NCI-H69 (cell line): ENCODE measurements at regions not wholly inside any gene's neighbourhood (a gene's known extent, or its start where the extent isn't known, plus 50 kb on each side); places are given as distances from the start of the nearest gene placed in this dataset.
A peak's percentile ranks its signal among the peaks of the same experiment; 100 is the strongest.

Experiments used
- DNase-seq: peaks from one replicate; lab custom pipeline; 2025; lab: John Stamatoyannopoulos, UW

DNA sequence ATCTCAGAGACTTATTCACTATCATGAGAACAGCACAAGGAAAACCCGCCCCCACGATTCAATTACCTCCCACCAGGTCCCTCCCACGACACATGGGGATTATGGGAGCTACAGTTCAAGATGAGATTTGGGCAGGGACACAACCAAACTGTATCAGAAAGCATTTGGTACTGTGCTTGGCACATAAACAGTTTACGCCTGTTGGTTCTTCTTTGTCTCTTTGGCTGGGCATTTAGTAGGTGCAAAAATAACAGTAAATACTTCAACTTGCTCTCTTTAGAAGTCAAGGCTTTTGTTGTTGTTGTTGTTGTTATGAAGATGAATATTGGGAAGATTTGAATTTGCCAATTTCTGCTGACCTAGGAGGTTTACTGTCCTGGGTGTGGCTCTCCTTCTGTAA is 175.4 kb upstream of the IGSF21 start:
- DNase-seq: no peak

- peak; percentile 36 for DNase-seq
Measured at GRCh38 chr1:17933501-17933900, 174.1 kb upstream of the IGSF21 start.

- DNase-seq: peak; percentile 15
Measured at GRCh38 chr1:17933971-17934370, 173.6 kb upstream of the IGSF21 start.

DNA sequence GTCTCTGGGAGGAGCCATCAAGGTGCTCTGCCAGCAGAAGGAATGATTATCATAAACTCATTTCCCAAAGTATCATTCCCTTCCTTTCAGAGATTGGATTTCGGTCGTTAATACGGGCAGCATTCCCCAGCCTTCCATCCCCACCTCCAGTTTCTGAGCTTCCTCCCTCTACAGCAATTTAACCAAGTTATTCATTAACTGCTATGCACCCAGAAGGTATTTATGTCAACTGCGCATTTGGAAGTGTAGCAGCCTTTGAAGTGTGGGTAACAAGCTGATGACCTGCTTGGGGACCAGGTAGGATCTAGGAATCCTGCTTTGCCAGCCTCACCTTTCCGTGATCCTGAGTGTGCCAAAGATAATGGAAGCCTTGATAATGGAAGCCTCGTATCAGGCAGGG is 172.4 kb upstream of the IGSF21 start:
- no peak for DNase-seq

GRCh38 chr1:17941431-17942189 is 166.0 kb upstream of the IGSF21 start:
- DNase-seq: no peak

- DNase-seq: no peak
Measured at GRCh38 chr1:17943506-17943905, 164.1 kb upstream of the IGSF21 start.

- DNase-seq: no peak
Measured at GRCh38 chr1:17944646-17945045, 163.0 kb upstream of the IGSF21 start.

DNA sequence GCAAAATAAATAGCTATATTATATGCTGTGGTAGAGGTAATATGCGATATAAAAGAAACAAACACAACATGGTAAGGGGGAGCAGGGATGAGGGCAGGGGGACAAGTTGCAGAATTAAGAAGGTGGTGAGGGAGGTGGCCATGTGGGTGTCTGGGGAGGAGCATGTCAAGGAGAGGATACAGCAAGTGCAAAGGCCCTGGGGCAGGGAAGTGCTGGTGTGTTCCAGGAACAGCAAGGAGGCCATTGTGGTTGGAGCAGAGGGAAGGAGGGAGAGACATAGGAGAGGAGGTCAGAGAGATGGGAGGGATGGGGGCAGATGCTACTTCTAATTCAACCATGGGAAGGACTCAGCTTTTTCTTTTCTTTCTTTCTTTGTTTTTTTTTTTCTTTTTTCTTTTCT is 161.2 kb upstream of the IGSF21 start:
- DNase-seq: no peak

DNA sequence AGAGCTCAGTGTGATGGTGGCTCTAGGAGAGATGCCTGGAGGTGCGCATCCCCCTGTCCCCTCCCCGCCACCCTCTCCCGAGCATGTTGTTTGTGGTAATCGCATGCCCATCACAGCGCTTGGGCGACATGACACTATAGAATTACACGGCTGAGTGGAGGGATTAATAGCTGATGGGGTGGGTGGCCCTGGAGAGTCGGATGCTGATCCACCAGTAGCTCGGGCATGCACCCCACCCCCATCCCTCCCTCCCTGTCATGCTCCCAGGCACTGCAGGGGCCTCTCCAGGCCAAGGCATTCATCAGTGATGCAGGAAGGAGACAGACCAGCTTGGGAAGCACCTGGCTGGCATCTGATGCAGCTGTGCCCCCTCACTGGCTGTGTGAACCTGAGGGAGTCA is 159.0 kb upstream of the IGSF21 start:
- peak; percentile 4 for DNase-seq

DNA sequence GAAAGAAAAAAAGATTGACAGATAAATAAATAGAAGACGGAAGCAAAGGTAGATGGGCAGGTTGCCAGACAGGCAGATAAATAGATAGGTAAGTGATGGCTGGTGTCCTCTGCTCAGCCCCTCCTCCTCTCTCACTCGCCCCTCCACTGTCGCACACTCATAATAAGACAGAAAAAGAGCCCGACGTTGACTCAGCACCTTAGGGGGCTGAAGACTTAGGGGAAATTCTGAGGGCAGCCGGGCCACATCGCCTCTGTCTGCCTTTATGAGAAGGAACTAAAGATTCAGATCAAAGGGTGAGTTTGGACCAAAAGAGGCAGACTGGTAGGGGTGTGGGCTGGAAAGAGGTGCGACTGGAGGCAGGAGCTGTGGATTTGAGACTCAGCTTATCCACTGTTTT is 158.1 kb upstream of the IGSF21 start:
- DNase-seq: no peak

- no peak for DNase-seq
Measured at GRCh38 chr1:17950728-17951127, 156.9 kb upstream of the IGSF21 start.

DNA sequence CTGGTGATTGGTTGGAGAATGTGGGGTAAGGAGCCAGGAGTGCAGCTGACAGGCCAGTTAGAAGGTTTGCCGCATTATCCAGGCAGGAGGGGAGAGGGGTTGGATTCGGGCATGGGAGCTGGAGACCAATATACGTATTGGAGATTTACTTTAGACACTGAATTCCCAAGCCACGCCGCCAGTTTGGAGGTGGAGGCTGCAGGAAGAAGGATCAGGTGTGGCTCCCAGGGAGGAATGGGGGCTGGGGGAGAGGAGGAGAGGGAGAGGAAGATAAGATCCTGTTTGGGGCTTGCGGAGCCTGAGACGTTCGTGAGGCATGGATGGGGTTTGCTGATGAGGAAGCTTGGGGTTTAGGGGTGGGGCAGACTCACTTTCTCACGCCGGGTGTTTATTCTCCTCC is 155.1 kb upstream of the IGSF21 start:
- DNase-seq: no peak

GRCh38 chr1:17953921-17954320 is 153.7 kb upstream of the IGSF21 start:
- DNase-seq: no peak

DNA sequence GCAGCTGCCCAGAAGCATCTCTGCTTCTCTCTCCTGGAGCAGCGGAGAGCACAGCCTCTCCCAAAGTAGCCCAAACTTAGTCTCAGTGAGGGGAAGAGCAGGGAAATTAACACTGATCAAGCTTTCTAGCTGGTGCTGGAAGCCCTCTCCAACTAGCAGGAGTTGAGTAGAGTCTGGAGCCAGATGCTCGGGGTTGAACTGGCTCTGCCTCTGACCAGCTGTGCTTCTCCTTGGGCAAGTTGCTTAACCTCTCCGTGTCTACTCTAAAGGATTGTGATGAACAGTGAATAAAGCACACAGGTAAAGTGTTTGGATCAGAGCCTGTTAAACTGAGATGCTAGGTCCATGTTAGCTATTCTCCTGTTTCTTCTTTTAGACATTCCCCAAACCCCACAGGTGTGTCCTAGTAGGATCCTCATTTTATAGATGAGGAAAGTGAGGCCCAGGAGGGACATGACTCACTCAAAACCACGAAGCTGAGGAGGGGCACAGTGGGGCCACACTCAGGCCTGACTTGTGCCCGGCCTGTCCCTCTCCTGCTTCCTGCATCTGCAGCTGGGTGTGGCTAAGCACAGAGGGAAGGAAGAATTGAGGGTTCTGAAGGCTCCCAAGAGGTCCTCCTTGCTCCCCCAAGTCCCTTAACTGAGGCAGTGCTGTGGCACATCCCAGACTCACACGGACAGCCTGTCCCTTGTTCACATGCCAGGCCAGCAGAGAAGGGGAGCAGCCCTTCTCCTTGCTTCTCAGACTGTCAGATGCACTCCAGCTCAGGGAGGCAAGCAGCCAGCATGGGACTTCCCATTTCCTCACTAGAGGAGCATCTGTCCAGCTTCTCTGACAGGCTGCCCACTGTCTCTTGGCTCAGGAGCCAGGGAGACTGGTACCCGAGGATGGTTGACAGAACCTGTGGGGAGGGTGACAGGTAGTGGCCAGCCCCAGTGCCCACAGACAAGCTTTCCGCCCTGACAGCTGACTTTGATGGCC is 152.0 kb upstream of the IGSF21 start:
- no peak for DNase-seq

DNA sequence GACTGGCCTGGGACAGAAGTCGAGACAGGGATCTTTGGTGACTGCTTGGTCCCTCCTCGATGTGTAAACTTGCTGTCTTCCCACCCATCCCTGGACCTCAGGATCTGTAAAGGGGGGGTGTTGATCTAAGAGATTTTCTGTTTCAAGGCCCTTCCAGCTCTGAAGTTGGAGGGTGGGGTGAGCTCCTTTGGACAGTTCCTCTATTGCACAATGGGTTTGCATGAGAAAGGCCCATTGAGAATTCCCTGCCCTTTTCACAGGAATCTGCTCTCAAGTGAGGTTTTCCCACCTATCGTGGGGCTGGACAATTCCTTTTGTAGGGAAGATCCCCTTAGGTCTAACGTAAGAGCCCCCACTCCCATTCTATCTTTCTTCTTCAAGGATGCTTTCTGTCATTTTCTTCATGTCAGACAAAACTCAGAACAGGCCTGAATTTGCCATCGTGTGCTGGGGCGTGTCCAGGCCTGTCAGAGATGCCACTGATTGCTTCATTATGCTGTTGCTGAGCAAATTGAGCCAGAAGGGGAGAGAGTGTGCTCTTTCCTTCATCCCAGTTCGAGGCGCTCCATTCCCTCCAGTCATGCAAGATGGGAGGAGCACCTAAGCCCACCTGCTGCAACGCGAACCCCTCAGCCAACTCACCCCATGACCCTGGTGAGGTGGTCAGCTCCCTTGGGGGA is 149.9 kb upstream of the IGSF21 start:
- DNase-seq: no peak

- DNase-seq: no peak
Measured at GRCh38 chr1:17958704-17959103, 148.9 kb upstream of the IGSF21 start.

DNA sequence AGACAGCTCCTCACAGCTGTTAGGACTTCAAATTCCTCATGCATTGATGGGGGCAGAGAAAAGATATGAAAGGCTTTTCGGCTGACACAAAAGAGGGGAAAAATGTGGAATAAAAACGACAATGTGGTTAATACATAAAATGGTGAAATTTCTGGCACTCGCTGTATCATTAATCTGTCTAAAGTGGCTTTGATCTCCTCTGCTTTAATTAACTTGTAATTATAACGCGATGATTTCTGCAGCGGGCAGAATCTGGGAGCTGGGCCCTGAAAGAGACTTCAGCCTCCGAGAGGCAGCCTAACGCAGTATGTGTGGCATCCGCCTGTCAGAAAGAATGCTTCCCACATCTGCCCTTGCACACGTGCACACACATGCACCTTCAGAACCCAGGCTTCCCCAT is 144.1 kb upstream of the IGSF21 start:
- no peak for DNase-seq

- DNase-seq: no peak
Measured at GRCh38 chr1:17965515-17966100, 142.0 kb upstream of the IGSF21 start.

DNA sequence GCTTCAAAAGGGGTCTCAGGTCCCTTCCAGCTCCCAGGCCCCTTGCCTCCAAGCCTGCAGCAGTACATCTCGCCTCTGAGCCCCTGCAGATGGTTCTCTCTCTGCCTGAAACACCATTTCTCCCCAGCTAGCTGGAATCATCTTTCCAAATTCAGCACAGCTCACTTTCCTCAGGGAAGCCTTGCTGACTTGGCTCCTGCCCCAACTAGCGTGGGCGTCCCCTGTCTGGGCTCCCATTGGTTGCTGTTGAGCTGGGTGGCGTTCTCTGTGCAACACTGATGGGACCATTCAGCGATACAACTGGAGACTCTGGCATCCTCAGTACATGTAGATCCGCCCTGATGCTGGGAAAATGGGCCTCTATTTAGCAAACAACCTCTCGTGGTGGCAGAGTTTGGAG is 141.3 kb upstream of the IGSF21 start:
- DNase-seq: no peak

- DNase-seq: no peak
Measured at GRCh38 chr1:17967623-17968255, 139.9 kb upstream of the IGSF21 start.

DNA sequence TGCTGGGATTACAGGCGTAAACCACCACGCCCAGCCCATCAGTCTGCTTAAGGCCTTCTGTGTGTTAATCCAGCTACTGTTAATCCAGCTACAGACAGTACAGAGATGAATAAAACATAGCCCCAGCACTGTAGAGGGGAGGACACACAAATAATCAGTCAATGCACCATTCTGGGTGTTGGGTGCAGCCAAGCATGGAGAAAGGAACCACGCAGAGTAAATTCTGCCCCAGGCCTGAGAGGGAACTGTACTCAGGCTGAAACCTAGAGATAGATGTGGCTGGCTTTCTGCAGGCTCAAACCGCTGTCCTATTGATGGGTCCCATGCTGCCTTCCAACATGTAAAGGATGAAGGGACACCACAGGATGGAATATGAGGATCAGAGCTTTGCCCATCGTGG is 136.8 kb upstream of the IGSF21 start:
- DNase-seq: no peak

DNA sequence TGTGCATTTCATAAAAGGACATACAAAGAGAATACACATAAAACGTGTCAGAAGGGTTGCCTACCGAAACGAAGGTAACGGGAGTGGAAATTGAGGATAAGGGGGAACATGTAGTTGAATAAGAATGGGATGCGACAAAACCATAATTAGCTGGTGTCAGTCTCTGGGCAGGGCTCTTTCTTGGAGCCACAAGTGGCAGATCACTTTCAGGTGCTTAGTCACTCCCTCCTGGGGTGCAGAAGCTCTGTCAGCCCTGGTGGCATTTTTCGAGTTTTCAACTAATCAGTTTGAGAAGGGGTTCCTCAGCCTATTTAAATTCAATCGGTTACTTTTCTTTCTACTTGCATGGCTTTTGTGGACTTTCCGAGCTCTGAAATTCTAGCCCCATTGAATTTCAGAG is 133.9 kb upstream of the IGSF21 start:
- no peak for DNase-seq
